H1 (cell line): ENCODE measurements at regions not wholly inside any gene's neighbourhood (a gene's known extent, or its start where the extent isn't known, plus 50 kb on each side); places are given as distances from the start of the nearest gene placed in this dataset.

ENCODE experiments used
- CTCF ChIA-PET: fragments of 300-600 bp; sonication (Branson Sonifier 250); formaldehyde crosslinking; loops from one replicate; lab custom pipeline; 2021; ENCODE audit not compliant: partially characterized antibody; lab: Charles Lee
- POLR2A ChIA-PET: fragments of 300-600 bp; sonication (Branson Sonifier 250); formaldehyde crosslinking; loops from one replicate; lab custom pipeline; 2021; ENCODE audit warnings: inconsistent platforms; ENCODE audit not compliant: partially characterized antibody; lab: Charles Lee
- DNase-seq, 2 experiments: peaks; one replicate each; pipeline versions ENCODE4 v3.0.0 to v3.0.0-alpha.2; 2010 to 2022; ENCODE audit warnings: low spot score in 2 of 2, low read depth in 1 of 2, mixed read lengths in 1 of 2
- FAIRE-seq: peaks from 2 replicates; lab custom pipeline; 2011; peaks lifted over from hg19 to GRCh38; lab: Jason Lieb, UNC
- H2AFZ ChIP-seq: 2 replicates; pipeline ENCODE4 v1.8.1; 2012; ENCODE audit warnings: low read length, inconsistent platforms
- H2AK5ac ChIP-seq: 2 replicates; pipeline ENCODE4 v1.6.1; 2013; ENCODE audit warnings: low read depth, low read length
- H2BK120ac ChIP-seq: replicated peaks from 2 replicates; pipeline ENCODE3; 2013; ENCODE audit warnings: low read depth, low read length, inconsistent platforms
- H2BK12ac ChIP-seq: 2 replicates; pipeline ENCODE4 v1.6.1; 2013; ENCODE audit warnings: low read depth, low read length
- H2BK15ac ChIP-seq: 2 replicates; pipeline ENCODE4 v1.6.1; 2013; ENCODE audit warnings: low read length
- H2BK20ac ChIP-seq: 2 replicates; pipeline ENCODE4 v1.6.1; 2013; ENCODE audit warnings: low read length
- H2BK5ac ChIP-seq: 2 replicates; pipeline ENCODE4 v1.6.1; 2013; ENCODE audit warnings: low read depth, low read length
- H3K14ac ChIP-seq: 2 replicates; pipeline ENCODE4 v1.6.1; 2013; ENCODE audit warnings: inconsistent platforms; ENCODE audit not compliant: insufficient read length
- H3K18ac ChIP-seq: 2 replicates; pipeline ENCODE4 v1.6.1; 2013; ENCODE audit warnings: low read length; ENCODE audit errors: extremely low read depth
- H3K23ac ChIP-seq: 2 replicates; pipeline ENCODE4 v1.6.1; 2013; ENCODE audit warnings: inconsistent platforms; ENCODE audit not compliant: insufficient read length
- H3K23me2 ChIP-seq: 2 replicates; pipeline ENCODE4 v1.6.1; 2013; ENCODE audit warnings: low read depth, low read length
- H3K27ac ChIP-seq: 2 replicates; pipeline ENCODE4 v1.6.1; 2011; ENCODE audit warnings: low read depth, low read length, inconsistent platforms
- H3K27me3 ChIP-seq, 4 experiments: replicated peaks in 1 of 4; 1 replicate in 1 of 4; 2 replicates in 3 of 4; pipeline versions ENCODE4 v1.6.1 to v1.8.1; 2011 to 2013; ENCODE audit warnings: low read length in 3 of 4, mild to moderate bottlenecking in 3 of 4, inconsistent platforms in 2 of 4, mixed read lengths in 2 of 4, moderate library complexity in 1 of 4; ENCODE audit not compliant: control insufficient read depth in 3 of 4, insufficient read depth in 3 of 4; ENCODE audit errors: extremely low read depth in 1 of 4
- H3K36me3 ChIP-seq, 4 experiments: 2 replicates each; pipeline versions ENCODE4 v1.6.1 to v1.8.1; 2011 to 2013; ENCODE audit warnings: mild to moderate bottlenecking in 4 of 4, low read length in 3 of 4, moderate library complexity in 2 of 4, control low read depth in 1 of 4, inconsistent platforms in 1 of 4; ENCODE audit not compliant: insufficient read depth in 4 of 4, control insufficient read depth in 2 of 4
- H3K4ac ChIP-seq: replicated peaks from 2 replicates; pipeline ENCODE3; 2013; ENCODE audit warnings: low read length, low read depth, mixed read lengths, inconsistent platforms; ENCODE audit not compliant: insufficient read length
- H3K4me1 ChIP-seq, 4 experiments: replicated peaks in 1 of 4; 1 replicate in 1 of 4; 2 replicates in 3 of 4; pipeline versions ENCODE4 v1.6.1 to v1.8.1; 2011 to 2013; ENCODE audit warnings: low read length in 3 of 4, inconsistent platforms in 2 of 4, mixed read lengths in 1 of 4; ENCODE audit not compliant: insufficient read depth in 4 of 4, control insufficient read depth in 3 of 4
- H3K4me2 ChIP-seq, 2 experiments: 2 replicates each; pipeline versions ENCODE4 v1.6.1 to v1.8.1; 2011 to 2013; ENCODE audit warnings: low read depth in 2 of 2, low read length in 2 of 2, control low read depth in 1 of 2, inconsistent platforms in 1 of 2, mild to moderate bottlenecking in 1 of 2; ENCODE audit not compliant: insufficient read depth in 1 of 2
- H3K4me3 ChIP-seq, 4 experiments: fragments of 200-600, 300-600 bp in 1 of 4; sonication (generic), shearing (Covaris generic), sonication (Bioruptor Twin) in 1 of 4; 2 replicates each; pipeline versions ENCODE4 v1.5.1 to v1.8.1; 2011 to 2016; ENCODE audit warnings: low read length in 4 of 4, low read depth in 3 of 4, control low read depth in 2 of 4, inconsistent platforms in 2 of 4, mild to moderate bottlenecking in 2 of 4, mixed read lengths in 1 of 4, moderate library complexity in 1 of 4; ENCODE audit not compliant: insufficient read depth in 2 of 4; ENCODE audit errors: extremely low read depth in 1 of 4
- H3K56ac ChIP-seq: replicated peaks from 2 replicates; pipeline ENCODE3; 2013; ENCODE audit warnings: low read depth, mild to moderate bottlenecking, mixed read lengths, low read length, inconsistent platforms; ENCODE audit not compliant: insufficient read length
- H3K79me1 ChIP-seq: 2 replicates; pipeline ENCODE4 v1.6.1; 2013; ENCODE audit warnings: low read depth, low read length, control low read depth
- H3K79me2 ChIP-seq, 2 experiments: 2 replicates each; pipeline versions ENCODE4 v1.6.1 to v1.8.1; 2012 to 2013; ENCODE audit warnings: low read length in 2 of 2, mild to moderate bottlenecking in 2 of 2, inconsistent platforms in 1 of 2; ENCODE audit not compliant: insufficient read depth in 2 of 2, control insufficient read depth in 1 of 2
- H3K9ac ChIP-seq, 4 experiments: replicated peaks in 1 of 4; 1 replicate in 1 of 4; 2 replicates in 3 of 4; pipeline versions ENCODE4 v1.6.1 to v1.8.1; 2011 to 2013; ENCODE audit warnings: low read depth in 3 of 4, low read length in 3 of 4, control low read depth in 2 of 4, mild to moderate bottlenecking in 2 of 4, moderate library complexity in 2 of 4, inconsistent platforms in 1 of 4; ENCODE audit errors: extremely low read depth in 1 of 4
- H3K9me3 ChIP-seq, 2 experiments: 2 replicates each; pipeline versions ENCODE4 v1.6.1 to v1.8.1; 2012 to 2013; ENCODE audit warnings: mild to moderate bottlenecking in 2 of 2, moderate library complexity in 2 of 2, control low read depth in 1 of 2, inconsistent platforms in 1 of 2, low read depth in 1 of 2, low read length in 1 of 2, mixed read lengths in 1 of 2; ENCODE audit not compliant: insufficient read depth in 2 of 2
- H4K20me1 ChIP-seq, 2 experiments: replicated peaks in 1 of 2; 2 replicates each; pipeline versions ENCODE3 to v1.8.1; 2011 to 2013; ENCODE audit warnings: inconsistent platforms in 2 of 2, low read length in 2 of 2, mild to moderate bottlenecking in 1 of 2; ENCODE audit not compliant: insufficient read depth in 2 of 2, control insufficient read depth in 1 of 2
- H4K5ac ChIP-seq: 2 replicates; pipeline ENCODE4 v1.6.1; 2013; ENCODE audit warnings: low read length, low read depth, mixed read lengths, inconsistent platforms; ENCODE audit not compliant: insufficient read length
- H4K8ac ChIP-seq: 2 replicates; pipeline ENCODE4 v1.8.0; 2013; ENCODE audit warnings: mild to moderate bottlenecking, moderate library complexity, low read length, inconsistent platforms; ENCODE audit not compliant: insufficient read depth; ENCODE audit errors: extremely low read depth
- H4K91ac ChIP-seq: replicated peaks from 2 replicates; pipeline ENCODE3; 2013; ENCODE audit warnings: low read length, mixed read lengths, inconsistent platforms; ENCODE audit not compliant: insufficient read length
- CEBPB ChIP-seq: IDR thresholded peaks from 2 replicates; pipeline ENCODE4 v1.6.1; 2012; ENCODE audit warnings: low read depth, low read length
- RFX5 ChIP-seq: IDR thresholded peaks from 2 replicates; pipeline ENCODE4 v1.6.1; 2011; ENCODE audit warnings: low read depth, low read length, improper control_type of control experiment, borderline replicate concordance
- WGBS, 2 experiments: shearing (Covaris generic) in 1 of 2; methylation state at CpG; one replicate each; pipeline versions ENCODE4 v1.1.6 to v1.1.7; 2013 to 2015; ENCODE audit warnings: low lambda C conversion rate in 2 of 2, mixed read lengths in 2 of 2, inconsistent platforms in 1 of 2, low coverage in 1 of 2, missing lambda C conversion rate in 1 of 2; ENCODE audit not compliant: insufficient replicate concordance in 2 of 2, insufficient coverage in 1 of 2, insufficient read length in 1 of 2; ENCODE audit errors: extremely low coverage in 1 of 2, missing lambda C conversion rate in 1 of 2; 5-methylcytosine and 5-hydroxymethylcytosine counted together

DNA sequence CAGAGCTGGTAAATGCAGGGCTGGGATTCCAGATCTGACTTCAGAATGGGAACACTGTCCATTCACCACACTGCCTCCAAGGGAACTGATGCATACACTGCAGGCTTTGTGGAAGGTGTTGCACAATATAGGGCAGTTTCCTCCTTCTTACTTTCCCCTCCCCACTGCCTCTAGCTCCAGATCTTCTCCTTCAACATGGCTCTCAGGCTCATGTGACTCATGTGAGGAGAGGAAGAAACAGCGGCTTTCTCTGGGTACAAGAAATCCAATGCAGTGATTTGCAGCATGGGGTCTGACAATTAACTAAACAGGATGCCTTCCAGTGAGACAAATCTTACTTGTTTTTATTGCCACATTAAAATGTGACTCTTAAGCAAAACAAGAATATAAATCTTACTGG lies 447.6 kb upstream of the CCDC196 start:
- DNase-seq = no peak
- ChIA-PET CTCF (interaction anchor here (1.2 to 1.3 kb wide), 2 partner anchors 36 to 78 kb away, joined by 4 to 5 read pairs; no protein-coding TSS in a partner anchor), POLR2A (no interaction called here)
- no peak overlapping the region for H3K56ac ChIP-seq
- no peak overlapping the region for H4K5ac ChIP-seq
- no peak overlapping the region for H3K9ac ChIP-seq
- no peak overlapping the region for H3K4me3 ChIP-seq
- no peaks in the 10 kb centered on the region for H3K79me1 ChIP-seq
- peaks cover 0 to 7% of the 10 kb centered on the region in 2 experiments; a peak in 2 of 4 replicates for H3K9me3 ChIP-seq
- no peak overlapping the region for H3K4ac ChIP-seq
- no peak overlapping the region for H2BK120ac ChIP-seq
- H2BK15ac ChIP-seq = no peak overlapping the region
- WGBS, 2 experiments = 77% methylated on average over 1 of the region's 1 CpG; no CpG with 5 or more reads in 1 of the 2 experiments
- H2AFZ ChIP-seq = peak overlapping the region; percentile 50; the same call in 1 of the 2 replicates
- H4K20me1 ChIP-seq = no peaks in the 10 kb centered on the region
- no peak overlapping the region for H3K14ac ChIP-seq
- no peaks in the 10 kb centered on the region for H3K36me3 ChIP-seq
- TF ChIP-seq RFX5 (no peak), CEBPB (peak; percentile 93)
- H3K27ac ChIP-seq = no peak overlapping the region
- no peak overlapping the region for H3K18ac ChIP-seq
- H2AK5ac ChIP-seq = no peak overlapping the region
- H3K23me2 ChIP-seq = no peaks in the 10 kb centered on the region
- H3K23ac ChIP-seq = no peak overlapping the region
- H3K4me1 ChIP-seq = peaks cover 0 to 2% (median 0%) of the 10 kb centered on the region in 4 experiments; a peak in 1 of 7 replicates
- H3K79me2 ChIP-seq = no peaks in the 10 kb centered on the region
- H4K91ac ChIP-seq = no peak overlapping the region
- no peak overlapping the region for H2BK20ac ChIP-seq
- no peak for FAIRE-seq
- H2BK12ac ChIP-seq = no peak overlapping the region
- no peak overlapping the region for H3K4me2 ChIP-seq
- H4K8ac ChIP-seq = no peak overlapping the region
- H3K27me3 ChIP-seq = no peaks in the 10 kb centered on the region
- H2BK5ac ChIP-seq = no peak overlapping the region
